NCI-H82 treated with DMSO at 0.1 percent for 48 hours (cell line): ENCODE measurements at regions not wholly inside any gene's neighbourhood (a gene's known extent, or its start where the extent isn't known, plus 50 kb on each side); places are given as distances from the start of the nearest gene placed in this dataset.

ENCODE experiments used
- DNase-seq: peaks from one replicate; lab custom pipeline; 2025; ENCODE audit not compliant: unreplicated experiment; lab: John Stamatoyannopoulos, UW

DNA sequence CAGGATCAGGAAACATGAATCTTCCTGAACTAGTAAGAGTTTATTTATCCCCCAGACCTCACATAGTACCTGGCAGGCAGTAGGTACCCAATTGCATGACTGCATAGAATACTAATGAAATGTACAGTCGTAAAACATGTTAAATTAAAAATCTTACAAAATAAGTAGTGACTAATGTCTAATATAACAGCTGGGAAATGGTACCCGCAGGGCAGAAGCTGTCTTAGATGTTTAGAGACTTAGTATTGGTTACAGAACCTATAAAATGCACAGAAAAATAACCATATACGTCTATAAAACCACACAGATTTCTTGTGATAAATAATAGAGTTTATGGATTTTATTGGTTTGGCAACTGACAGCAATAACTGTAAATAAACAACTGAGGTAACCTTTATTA, 139.1 kb upstream of the GMDS start:
- no peak for DNase-seq

DNA sequence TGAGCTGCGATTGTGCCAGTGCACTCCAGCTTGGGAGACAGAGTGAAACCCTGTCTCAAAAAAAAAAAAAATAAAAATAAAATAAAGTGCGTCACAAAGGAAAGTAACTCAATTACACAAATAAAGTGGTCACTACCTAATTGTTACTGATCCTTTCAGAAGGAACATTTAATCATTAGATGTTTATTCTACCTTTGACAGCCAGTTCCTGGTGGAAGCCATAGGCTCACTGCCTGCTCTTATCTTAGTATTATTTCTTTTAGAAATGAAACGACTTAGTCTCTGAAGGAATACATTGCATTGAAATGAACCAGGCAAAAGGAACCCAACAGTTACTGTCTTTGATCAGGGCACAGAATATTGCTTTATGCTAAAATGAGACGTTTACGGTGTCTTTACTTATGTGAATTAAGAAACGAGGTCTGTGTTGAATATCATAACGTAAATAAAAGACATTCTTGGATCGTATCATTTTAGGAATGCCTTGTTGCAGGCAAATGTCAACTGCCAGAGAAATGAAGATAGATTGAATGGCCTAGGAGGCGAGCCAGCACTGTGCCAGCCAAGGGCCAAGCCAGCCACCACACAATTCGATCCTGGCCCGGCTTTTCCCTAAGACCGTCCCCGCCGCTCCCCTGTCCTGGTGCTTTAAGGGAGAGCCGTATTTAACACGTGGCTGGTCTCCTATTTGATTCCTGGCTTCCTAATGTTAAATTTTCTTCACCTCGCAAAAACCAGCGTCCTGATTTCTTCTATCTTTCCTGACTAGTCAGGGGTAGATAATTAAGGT, 136.7 kb upstream of the GMDS start:
- no peak for DNase-seq

DNA sequence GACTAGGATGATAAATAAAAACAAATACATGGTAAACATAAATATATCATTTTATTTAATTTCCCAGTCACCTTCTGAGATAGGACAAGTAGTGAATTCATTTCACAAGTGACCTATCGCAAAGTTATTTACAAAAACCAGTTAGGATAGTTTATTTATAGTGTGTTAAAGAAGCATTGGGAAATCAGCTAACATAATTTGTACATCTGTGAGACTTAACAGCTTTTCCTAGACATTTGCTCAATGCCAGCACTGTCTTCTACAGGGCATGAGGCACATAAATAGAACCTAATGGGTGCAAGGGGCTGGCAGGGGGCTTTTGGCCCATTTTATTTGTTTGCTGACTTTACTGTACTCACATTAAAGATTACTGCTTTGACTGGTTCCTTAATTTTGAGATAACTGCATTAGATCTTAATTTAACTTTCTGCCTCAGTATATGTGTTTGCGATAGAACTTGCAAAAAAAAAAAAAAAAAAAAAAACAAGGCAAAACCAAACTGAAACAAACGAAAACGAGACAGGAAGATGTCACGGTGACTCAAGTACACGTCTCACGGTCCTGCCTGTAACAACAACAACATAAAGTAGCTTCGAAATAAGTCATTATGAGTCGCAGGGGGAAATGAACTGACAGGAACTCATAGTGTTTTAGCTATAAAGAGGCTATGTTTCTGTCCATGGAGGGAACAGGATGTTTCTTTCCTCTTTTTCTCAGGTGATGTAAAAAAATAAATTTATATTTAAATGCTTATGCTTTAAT, 133.7 kb upstream of the GMDS start:
- DNase-seq, result no peak

DNA sequence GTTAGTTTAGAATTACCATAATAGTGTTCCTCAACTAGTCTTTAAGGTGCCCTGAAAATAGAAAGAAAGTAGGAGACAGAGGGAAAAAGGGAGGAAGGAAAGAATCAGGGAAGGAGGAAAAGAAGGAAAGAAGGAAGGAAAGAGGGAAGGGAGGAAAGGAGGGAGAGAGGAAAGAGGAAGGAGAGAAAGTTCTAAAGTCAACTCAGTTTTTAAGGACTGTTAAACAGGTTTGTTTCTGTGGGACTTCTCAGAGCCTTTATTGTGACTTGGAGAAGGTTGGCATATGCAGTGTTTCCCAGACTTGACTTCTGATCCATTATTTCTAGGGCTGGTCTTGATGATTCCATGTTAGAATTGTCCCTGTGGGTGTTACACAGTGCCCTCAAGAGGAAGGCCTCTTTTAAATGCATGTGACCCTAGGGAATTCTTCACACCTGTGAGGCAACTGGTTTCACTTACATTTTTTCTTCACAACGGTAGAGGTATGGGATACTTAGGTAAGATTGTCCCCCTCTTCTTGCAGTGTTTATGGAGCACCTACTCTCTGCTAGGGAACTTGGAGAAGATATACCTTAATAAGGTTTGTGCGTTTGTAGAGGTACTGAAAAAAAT, 132.7 kb upstream of the GMDS start:
- no peak for DNase-seq

DNA sequence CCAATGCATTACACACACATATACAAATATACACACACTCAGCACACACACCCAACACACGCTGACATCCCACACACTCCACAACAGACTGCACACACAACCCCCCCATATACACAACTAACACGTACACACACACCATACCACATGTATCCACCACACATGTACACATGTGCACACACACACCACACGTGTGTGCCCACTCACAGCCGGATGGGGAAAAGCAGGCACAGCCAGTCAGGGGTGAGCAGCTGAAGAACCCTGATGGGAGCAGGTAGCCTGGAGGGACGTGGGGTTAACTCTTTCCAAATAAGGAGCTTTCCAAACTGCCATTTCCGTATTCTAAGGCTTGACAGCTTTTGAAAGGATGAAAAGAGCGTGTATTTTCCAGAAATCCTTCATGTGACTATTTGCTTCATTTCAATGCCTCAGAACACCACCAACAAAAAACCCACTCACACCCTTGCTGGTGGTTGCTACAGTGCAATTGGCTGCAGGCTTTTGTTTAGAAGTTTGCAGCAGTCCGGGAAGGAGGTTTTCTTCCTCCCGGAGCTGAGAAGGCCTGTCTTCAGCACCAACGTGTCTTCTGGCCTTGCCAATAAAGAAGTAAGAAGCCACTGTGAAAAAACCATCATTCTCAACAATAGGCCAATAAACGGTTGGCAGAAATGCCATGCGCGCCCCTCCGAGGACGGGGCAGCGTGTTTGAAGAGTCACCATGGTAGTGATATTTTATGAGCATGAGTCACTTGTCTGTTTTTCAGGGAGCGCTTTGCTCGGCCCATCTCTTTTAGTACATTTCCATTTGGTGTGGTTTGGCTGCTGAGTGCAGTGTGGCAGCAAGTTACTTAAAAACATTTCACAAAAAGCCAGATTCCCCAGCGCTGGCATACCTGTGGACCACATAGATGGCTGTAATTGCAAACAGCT, 131.3 kb upstream of the GMDS start:
- no peak for DNase-seq

DNA sequence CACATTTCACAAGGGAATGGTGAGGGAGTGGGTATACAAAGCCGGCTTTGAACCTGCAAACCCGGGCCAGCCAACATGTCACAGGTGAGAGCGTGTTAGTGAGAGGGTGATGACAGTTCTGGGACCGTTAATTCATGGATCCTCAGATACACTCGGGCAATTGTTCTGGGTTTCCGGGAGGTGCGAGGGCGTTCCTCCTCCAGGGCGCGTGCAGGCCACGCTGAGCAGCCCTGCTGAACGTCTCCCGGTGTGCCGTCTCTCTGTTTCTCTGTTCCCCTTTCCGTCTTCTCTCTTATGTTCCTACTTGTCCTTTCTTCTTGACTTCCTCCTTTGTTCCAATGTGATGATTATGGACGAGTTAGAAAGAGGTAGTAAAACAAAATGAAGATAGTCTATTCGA, 130.0 kb upstream of the GMDS start:
- DNase-seq, result no peak

DNA sequence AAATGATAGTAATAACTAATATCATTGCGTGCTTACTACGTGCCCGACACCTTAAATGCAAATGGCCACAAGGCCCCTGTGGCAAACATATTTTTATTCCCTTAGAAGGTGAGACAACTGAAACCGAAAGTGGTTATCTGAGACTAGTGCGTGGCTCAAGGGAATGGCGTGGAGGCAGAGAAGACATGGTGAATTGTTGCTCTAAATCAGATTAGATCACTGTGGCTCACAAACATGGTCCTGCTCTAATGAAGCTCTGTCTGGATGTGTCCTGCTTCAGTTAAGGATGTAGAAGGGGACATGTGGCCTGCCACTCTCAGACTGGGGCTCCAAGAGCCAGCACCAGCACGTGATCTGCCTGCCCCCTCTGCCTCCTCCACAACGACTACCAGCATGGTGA, 124.2 kb upstream of the GMDS start:
- DNase-seq, result no peak

DNA sequence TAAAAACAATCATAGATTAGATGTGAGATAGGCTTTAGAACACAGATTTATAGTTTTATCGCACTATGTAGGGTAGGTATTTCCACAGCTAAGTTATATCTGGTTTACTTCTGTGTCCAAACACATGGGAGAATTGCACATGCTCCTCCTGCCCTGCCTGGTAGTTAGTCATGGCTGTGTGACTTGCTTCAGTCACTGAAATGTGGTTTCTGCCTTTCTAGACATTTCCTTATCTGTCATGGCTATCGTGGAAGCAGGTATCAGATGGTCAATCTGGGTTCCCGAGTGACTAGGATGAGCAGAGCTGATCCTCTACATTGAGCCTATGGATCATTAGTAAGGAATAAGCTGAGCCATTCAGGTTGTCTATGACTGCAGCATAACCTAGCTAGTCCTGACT, 117.8 kb upstream of the GMDS start:
- DNase-seq, result no peak

DNA sequence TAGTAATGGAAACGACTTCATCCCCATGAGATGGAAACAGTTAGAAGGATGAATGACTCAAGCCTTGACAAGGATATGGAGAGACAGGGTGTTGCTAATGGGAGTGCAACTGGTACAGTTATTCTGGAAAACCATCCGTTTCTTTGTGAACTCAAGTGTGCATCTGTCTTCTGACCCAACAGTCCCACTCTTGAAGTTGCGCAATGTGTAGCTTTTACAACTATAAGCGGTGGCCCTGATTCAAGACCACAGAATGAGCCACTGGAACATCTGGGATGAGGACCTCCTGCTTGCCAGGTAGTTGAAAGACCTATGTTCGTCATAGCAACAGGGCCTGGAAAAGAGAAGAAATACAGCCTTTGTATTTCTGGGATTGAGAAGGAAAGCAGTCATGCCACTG, 115.8 kb upstream of the GMDS start:
- no peak for DNase-seq

DNA sequence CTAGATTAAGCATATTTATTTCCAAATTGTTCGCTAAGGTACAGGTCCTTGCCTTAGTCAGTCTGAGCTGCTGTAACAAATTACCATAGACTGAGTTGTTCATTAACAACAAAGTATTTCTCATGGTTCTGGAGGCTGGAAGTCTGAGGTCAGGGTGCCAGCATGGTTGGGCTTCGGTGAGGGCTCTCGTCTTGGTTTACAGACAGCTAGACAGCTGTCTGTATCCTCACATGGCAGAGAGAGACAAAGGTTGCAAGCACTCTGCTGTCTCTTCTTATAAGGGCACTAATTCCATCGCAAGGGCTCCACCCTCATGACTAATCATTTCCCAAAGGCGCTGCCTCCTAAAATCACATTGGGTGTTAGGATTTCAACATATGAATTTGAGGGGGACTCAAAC, 115.3 kb upstream of the GMDS start:
- no peak for DNase-seq

DNA sequence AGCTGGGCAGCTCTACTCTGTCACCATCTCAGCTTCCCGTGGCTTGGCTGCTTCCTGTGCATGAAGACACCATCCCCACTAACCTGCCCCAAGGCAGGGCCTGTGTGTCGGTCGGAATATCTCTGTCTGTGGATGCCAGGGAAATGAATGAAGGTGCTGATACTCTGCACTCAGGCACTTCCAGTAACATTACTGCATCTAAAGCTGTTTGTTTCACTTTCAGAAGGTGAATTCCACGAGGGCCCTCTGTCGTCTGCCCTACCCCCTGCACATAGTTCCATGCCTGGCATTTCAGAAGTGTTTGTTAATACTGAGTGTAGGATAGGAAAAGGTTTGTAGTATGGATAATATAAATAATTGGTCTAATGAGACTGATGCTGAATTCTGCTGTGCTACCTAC, 114.7 kb upstream of the GMDS start:
- no peak for DNase-seq

DNA sequence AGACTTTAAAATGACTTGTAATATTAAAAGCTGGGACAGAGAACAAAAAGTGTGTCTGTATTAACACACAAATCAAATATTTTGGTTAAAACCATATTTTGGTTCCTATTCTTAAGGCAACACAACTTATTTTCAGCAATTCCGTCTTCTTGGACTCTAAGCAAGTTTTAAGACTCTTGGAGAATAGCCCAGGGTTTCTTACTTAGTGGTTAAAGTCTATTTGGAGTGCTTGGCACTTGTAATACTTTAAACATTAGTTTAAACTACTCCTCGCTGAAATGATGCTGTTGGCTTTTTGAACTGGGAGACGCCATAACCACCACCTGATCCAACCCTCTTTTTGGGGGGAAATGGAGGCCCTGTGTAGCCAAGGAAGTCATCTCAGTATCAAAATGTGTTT, 109.7 kb upstream of the GMDS start:
- DNase-seq, result no peak

DNA sequence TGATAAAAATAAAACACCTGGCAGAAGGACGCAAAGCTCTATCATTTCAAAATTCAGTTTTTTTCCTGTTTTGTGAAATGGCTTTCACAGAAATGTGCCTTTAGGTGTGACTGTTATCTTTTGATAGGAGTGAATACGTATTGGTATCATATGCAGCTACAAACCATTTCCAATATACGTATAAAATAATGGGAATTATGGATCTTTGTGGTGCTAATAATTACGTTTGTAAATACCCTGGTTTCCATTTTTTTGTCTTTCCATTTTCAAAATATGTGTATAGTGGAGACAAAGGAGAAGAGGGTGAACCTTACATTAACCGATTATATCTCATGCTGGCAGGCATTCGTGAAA, 108.7 kb upstream of the GMDS start:
- no peak for DNase-seq

DNA sequence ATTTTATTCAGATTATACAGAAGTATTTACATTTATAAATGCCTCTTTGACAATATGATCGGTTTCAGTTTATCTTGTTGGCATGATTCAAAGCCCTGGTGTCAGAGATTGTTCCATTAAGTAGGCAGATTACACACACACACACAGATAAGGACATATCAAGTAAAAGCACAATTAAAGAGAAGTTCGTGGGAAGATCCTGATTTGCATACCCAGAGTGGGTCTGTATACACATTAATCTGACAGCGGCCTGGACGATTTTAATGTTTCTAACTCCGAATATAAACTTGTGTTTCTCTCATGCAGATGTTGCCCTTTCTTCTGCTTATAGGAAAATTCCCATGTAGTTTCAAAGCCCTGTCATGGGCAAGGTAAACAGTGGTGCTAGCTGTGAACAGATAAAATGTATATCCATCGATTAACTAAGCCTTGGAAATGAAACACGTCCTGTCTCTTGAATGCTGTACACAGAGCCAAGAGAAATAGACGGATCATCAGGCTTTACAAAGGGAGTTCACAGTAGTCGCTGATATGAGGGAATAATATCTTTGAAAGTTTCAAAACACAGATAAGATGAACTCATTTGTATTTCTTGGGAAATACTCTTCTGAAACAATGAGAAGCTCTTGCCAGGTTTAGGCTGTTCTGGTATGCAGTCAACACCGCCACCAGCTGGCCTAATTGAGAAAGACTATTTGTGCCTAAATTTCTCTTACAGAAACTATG, 108.2 kb upstream of the GMDS start:
- DNase-seq, result peak; percentile 18

DNA sequence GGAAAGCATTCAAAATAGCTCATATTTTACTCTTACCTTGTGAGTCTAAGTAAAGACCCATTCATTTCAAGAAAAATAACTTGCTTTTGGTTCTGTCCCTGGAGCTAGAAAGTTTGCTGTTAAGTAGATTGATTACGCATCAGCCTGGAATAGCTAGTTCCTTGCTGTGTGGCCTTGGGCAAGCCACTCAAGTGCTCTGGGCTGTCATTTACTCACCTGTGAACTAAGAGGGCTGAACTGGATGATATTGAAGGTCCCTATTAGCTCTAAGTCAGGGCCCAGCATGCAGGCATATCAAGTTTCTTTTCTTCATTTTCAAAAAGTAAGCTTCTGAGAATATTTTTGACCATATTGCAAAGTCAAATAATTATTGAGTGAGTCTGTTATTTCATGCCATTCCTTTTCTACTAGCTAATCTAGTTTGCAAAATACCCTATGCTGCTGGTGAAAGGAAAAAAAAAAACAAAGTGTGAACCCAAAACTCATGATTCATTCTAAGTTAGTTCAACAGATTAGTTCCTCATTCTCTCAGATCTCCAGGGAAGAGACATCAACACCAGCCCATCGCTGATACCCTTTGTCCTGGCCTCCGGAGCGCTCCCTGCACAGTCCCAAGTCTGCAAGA, 106.5 kb upstream of the GMDS start:
- DNase-seq, result no peak

DNA sequence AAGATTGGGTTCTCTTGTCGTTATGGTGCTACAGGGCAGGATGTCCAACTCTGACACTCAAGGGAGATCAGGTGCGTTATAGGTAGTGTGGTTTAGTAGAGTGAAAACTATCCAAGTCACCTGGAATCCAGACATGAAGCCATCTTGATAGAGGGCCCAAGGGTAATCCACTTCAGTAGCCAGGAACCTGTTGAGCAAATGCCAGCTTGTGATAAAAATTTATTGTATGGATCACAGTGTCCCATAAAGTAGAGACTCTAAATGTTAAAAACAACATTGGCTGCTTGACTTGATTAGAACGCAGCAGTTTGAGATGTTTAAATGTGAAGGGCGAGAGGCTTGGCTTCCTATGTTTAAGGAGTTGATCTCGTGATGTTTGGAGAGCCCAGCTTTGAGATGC, 105.7 kb upstream of the GMDS start:
- no peak for DNase-seq

DNA sequence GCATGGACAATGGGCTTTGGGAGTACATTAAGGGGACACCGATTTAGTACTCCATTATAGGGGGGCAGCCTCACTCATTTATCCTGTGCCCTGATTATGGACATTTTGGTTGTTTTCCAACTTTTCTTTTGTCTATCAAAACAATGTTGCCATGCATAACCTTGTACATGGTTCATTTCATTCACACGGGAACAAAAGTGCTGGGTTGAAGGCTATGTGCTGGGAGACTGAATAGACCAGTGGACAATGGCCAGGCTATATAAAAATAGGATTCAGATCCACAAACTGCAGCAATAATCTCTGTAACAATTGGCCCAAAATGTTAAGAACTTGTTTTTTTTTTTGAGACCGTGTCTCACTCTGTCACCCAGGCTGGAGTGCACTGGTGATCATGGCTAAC, 100.7 kb upstream of the GMDS start:
- no peak for DNase-seq

DNA sequence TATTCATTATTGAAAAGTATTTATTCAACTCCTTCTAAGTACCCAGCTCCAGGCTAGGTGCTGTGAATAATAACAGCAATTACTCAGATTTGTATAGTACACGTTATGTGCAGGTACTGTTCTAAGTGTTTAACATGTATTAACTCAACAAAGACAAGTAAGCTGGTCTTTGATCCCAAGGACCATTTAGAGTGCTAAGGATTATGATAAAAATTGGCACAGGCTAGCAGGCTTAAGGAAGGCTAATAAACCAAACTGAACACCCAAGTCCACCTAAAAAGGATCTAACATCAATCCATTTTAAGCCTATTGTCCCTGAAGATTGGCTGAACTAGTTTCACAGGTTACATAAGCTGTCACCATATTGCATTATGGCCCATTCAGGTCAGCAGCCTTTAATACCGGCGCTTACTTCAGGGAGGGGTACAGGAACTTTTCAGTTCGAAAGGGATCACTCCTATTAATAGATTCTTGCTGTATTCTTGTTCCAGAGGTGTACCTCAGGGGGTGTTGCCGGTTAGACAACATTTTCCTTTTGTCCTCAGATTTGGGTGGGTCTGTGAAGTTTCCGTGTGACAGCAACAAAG, 99.0 kb upstream of the GMDS start:
- peak; percentile 36 for DNase-seq

DNA sequence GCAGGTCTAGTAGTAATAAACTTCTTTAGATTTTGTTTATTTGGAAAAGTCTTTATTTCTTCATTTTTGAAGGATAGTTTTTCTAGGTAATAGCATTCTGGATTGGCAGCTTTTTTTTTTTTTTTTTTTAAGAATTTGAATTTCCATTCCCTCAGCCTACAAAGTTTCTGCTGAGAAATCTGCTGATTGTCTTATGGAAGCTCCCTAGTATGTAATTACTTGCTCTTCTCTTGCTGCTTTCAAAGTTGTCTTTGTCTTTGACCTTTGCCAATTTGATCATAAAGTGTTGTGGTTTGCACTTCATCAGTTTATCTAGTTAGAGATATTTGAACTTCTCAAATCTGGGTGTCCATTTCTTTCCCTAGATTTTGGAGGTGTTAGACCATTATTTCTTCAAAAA, 82.2 kb upstream of the GMDS start:
- no peak for DNase-seq
